DMS53 treated with DMSO at 0.1 percent for 48 hours (cell line): ENCODE measurements at regions not wholly inside any gene's neighbourhood (a gene's known extent, or its start where the extent isn't known, plus 50 kb on each side); places are given as distances from the start of the nearest gene placed in this dataset.

Experiments used
- DNase-seq: peaks from one replicate; lab custom pipeline; 2025; ENCODE audit not compliant: unreplicated experiment; lab: John Stamatoyannopoulos, UW

GRCh38 chr1:38241594-38242334 is 195.2 kb upstream of the POU3F1 start:
- DNase-seq = no peak

- no peak for DNase-seq
Measured at GRCh38 chr1:38240618-38241017, 194.0 kb upstream of the POU3F1 start.

GRCh38 chr1:38239258-38239835 is 192.8 kb upstream of the POU3F1 start:
- no peak for DNase-seq

GRCh38 chr1:38238294-38238693 is 191.7 kb upstream of the POU3F1 start:
- DNase-seq = no peak

GRCh38 chr1:38235705-38236104 is 189.1 kb upstream of the POU3F1 start:
- no peak for DNase-seq

- no peak for DNase-seq
Measured at GRCh38 chr1:38231941-38232340, 185.3 kb upstream of the POU3F1 start.

GRCh38 chr1:38228718-38229117 is 182.1 kb upstream of the POU3F1 start:
- DNase-seq = no peak

- DNase-seq = no peak
Measured at GRCh38 chr1:38225745-38226144, 179.2 kb upstream of the POU3F1 start.

GRCh38 chr1:38223391-38223790 is 176.8 kb upstream of the POU3F1 start:
- no peak for DNase-seq

GRCh38 chr1:38222891-38223290 is 176.3 kb upstream of the POU3F1 start:
- DNase-seq = no peak

- no peak for DNase-seq
Measured at GRCh38 chr1:38221006-38221649, 174.5 kb upstream of the POU3F1 start.

GRCh38 chr1:38217316-38217715 is 170.7 kb upstream of the POU3F1 start:
- no peak for DNase-seq

- no peak for DNase-seq
Measured at GRCh38 chr1:38213646-38214434, 167.2 kb upstream of the POU3F1 start.

- no peak for DNase-seq
Measured at GRCh38 chr1:38210895-38211177, 164.2 kb upstream of the POU3F1 start.

- no peak for DNase-seq
Measured at GRCh38 chr1:38210021-38210894, 163.7 kb upstream of the POU3F1 start.

GRCh38 chr1:38208716-38209632 is 162.4 kb upstream of the POU3F1 start:
- DNase-seq = no peak

GRCh38 chr1:38207906-38208305 is 161.3 kb upstream of the POU3F1 start:
- DNase-seq = no peak

GRCh38 chr1:38207275-38207674 is 160.7 kb upstream of the POU3F1 start:
- DNase-seq = no peak

GRCh38 chr1:38204698-38205097 is 158.1 kb upstream of the POU3F1 start:
- DNase-seq = no peak

GRCh38 chr1:38203441-38203840 is 156.8 kb upstream of the POU3F1 start:
- DNase-seq = no peak
